HG03521 (cell line): ENCODE measurements at regions not wholly inside any gene's neighbourhood (a gene's known extent, or its start where the extent isn't known, plus 50 kb on each side); places are given as distances from the start of the nearest gene placed in this dataset.

Experiments used
- ATAC-seq: cut with Tn5 transposase; IDR thresholded peaks from one replicate; pipeline ENCODE4 v1.9.1; 2021; ENCODE audit warnings: mild to moderate bottlenecking, moderate library complexity; ENCODE audit not compliant: unreplicated experiment

DNA sequence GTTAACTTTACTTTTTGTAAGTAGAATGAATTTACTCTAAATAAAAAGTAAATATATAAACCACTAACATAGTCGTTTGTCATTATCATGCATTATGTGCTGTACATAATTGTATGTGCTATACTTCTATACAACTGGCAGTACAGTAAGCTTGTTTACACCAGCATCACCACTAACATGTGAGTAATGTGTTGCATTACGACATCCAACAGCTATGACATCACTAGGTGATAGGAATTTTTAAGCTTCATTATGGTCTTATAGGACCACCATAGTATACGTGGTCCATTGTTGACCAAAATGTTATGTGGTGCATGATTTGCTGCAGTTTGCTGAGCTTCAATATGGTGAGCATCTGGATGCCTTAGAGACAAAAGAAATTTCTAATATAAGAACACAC is 819.1 kb upstream of the GRAMD2B start:
- no peak for ATAC-seq

DNA sequence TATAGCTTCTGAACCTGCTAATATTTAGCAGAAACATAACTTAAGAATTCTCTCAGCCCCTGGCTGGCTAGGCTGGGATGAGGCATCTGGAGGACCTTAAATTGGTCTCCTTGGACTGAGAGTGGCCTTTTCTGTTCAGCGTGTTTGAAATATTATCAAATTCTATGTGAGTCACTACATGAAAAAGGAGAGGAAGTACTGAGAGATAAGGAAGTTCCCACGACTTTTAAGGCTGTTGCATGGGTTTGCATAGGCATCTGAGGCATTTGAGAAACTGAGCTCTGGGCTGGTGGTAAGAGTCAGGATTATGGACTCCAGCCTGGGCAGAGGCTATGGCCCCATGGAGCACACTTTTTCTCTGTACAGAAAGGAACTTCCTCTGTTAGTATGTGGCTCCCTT is 816.2 kb upstream of the GRAMD2B start:
- no peak for ATAC-seq

DNA sequence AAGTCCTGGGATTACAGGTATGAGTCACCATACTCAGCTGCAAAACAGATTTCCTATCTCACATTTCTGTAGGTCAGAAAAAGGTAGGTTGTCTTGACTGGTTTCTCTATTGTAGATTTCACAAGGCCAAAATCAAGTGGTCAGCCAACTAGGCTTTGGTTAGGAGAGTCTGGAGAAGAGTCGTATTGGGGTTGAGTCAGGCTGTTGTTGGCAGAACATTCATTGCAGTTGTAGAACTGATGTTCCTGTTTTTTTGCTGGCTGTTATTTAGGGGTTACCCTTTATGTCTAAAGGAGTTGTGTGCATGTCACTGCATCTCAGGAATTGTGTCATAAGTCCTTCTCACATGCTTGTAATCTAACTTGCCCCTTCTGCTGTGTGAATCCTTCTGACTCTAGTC is 814.2 kb upstream of the GRAMD2B start:
- no peak for ATAC-seq

DNA sequence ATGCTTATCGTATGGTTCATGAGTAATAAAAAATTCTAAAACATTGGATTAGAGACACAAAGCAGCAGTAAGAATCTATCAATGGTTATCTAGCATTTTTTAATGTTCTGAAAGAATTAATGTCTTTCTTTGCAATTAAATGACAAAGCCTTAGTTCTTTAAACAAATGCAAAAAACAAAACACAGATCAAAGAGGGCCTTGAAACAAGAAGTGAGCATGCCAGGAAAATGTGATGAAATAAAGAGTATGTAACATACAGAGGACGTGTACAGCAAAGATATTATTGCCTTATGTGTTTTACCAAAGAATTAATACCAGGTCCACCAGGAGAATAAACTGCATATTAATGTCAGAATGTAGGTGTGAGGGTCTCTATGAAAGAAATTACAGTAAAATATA is 812.3 kb upstream of the GRAMD2B start:
- no peak for ATAC-seq

DNA sequence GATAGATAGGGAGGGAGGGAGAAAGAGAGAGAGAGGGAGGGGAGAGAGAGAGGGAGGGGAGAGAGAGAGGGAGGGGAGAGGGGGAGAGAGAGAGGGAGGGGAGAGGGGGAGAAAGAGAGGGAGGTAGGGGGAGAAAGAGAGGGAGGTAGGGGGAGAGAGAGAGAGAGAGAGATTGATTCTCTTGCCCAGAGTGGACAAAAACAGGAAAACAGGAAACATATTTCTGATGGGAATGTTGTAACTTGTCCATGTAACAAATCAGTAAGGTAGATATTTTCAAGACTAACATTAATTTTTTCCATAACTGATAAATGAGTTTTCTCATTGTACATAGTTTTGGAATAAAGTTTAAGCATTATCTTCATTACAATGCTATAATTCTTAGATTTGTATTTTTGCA is 811.7 kb upstream of the GRAMD2B start:
- ATAC-seq: no peak

DNA sequence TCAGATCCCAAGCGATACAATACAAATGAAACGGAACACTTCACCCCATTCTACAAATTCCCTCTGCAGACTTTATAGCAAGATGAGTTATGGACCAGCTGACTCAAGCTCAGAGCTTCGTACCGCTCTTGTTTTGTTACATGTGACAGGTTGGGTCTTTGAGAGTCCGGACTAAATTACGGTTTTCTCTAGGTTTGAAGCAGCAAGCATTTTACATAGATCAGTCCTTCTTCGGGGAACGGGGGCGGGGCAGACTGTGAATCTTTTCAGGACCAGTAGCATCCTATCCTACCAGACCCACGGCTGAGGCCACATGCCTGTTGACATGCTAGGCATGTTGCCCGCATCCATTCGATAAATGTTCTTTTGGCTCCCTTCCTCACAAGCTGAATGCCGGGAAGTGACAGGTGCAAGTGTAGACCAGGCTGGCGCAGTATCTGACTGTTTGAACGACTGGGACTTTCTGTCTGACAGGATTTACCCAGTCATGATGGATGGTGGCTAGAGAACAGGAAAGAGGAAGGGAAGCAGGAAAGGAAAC is 811.0 kb upstream of the GRAMD2B start:
- ATAC-seq: no peak

DNA sequence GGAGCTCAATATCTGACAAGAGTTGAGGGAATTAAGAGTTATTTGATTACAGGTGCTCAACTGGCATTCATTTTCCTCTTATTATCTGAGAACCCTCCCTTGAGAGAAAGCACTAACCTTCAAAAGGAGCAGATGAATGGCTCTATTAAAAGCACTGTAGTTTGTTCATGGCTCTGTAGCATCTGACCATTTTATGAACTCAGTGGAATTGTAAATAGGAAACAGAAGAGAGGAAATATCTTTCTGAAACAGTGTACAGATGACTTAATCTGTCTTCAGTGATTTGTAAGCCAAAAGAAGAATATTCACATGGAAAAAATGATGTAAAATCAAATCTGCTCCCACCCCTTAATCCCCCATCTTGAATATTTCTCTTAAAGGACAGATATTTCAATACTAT is 810.4 kb upstream of the GRAMD2B start:
- ATAC-seq: no peak

DNA sequence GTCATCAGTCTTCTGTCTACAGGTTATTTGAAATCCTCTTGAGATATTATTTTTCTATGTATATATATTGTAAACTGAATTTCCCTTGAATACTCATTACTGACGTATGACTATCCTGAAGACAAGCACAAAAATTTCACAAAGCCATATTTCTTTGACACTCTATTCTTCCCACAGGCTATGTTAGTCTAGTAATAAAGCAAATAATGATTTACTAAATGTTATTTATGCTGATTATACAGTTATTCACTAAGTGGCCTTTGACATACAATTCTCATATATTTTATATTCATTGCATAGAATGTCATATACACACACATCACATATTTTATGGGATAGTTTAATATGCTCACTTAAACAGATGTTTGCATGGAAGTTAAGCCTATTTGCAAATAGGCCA is 793.0 kb upstream of the GRAMD2B start:
- no peak for ATAC-seq

DNA sequence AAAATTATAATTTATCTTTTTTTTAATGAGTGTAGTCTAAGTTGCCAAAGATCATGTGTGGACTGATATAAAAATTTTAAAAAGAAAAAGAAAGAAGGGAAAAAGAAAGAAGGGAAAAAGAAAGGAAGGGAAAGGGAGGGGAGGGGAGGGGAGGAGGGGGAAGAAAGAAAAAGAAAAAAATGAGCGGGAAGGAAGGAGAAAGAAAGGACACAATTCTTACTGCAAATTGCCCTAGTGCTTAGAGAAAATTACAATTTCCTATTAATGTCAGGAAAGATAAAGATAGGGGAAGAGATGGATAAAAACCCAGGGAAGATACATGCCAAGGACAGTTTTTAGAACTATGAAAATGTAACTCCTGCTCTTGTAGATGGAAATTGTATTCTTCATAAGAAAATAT is 789.7 kb upstream of the GRAMD2B start:
- ATAC-seq: no peak

DNA sequence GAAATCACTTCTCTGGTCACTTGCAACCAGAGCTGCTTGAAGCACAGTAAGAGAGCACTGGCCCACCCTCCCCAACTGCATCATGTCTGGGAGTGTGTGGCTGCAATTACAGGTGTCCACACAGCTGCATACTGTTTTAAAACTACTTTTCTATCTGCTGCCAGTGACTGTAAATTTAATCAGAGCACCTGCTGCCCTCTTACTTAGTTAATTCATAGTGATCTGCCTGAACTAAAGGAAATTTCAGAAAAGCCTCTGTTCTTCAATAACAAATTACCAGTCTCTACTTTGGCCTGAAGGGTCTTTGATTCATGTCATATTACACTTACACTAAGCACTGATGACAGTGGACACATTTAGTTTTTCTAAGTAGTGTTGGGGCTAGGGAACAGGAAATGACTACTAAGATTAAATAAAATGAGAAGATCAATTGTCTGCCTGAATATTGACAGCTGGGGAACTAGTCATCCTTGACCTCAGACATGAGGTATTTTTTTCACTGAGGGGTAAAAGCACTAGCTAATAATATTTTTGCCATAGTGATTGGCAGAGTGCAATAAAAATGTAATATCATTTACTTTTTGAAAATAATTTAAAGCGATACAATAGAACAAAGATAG is 788.9 kb upstream of the GRAMD2B start:
- no peak for ATAC-seq

DNA sequence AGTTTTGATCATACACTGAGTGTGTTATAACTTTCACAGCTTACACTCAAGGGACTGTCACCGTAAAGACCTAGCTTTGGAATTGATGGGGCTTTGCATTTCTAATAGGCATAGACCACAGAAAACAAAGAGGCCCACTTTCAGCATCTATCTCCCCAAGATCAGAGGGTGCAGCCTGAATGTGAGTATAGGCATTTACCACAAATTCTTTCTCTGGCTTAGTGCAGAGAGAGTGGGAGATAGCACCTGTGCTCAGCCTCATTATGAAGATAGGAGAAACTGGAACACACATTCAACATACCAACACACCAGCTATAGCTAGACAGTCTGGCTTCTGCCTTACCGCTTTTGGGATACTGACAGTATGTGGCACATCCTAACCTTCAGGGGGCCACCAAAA is 783.4 kb upstream of the GRAMD2B start:
- ATAC-seq: no peak

DNA sequence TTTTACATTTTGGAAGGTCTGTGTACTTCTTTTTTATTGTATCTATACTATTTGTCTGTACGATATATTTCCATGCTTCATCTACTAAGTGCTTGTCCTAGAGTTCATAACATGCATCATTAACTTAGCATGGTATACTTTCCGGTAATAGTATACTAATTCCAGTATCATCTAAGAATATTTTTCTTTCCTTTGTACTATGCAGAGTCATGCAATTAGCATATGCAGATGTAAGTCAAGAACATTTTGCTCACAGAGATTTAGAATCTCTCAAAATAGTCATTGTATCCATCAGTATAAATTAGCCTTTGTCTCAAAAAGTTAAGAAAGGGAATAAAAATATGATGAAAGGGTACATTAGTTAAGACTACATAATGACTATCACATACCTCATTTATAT is 770.4 kb upstream of the GRAMD2B start:
- no peak for ATAC-seq

DNA sequence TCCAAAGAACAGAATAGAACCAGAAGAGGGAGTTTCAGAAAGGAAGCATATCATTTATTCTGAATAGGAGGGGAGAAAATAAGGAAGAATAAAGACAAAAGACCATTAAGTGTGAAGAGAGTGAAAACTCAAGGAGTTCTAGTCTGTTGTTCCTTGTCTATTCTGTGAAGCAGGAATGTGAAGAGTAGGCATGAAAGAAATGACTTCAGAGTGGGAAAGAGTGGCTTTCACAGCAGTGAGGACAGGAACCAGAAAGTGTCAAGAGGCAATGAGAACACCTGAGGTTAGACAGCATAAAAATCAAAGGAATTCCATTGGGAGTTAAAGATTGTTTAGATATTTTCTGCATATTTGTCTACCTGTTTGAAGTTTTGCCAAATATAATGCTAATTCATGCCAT is 768.8 kb upstream of the GRAMD2B start:
- no peak for ATAC-seq

DNA sequence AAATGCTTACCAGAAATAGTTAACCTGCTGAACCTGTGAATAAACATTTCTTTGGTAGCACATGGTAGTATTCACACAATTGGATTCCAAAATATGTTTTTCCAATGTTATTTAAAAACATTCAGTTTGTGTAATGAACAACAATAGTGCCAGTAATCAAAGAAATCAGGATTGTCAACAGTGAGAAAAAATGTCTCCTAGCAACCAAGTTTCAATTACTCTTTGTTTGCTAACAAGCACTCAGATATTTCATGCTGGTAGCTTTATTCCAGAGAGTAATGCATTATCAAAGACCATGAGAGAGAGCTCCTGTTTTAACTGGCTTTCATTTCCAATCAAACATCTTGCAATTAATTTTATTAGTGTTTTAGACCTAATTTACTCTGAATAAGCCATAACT is 768.1 kb upstream of the GRAMD2B start:
- ATAC-seq: no peak

DNA sequence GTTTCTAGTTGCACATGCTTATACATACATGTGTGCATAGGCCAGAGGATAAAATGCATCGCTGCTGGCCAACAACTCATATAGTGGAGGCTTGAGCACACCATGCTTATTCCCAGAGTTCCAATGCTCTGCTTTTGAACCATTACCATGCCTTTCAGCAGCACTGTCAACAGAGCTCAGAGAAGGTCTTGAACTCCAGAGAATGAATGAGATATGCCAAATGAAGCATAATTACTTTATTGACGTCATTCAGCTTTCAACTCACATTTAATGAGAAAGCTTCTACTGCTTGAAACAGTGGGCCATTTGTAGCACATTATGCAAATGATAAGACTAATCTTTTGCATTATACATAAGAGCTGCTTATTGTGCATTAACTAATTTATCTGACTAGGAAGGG is 765.3 kb upstream of the GRAMD2B start:
- ATAC-seq: no peak

DNA sequence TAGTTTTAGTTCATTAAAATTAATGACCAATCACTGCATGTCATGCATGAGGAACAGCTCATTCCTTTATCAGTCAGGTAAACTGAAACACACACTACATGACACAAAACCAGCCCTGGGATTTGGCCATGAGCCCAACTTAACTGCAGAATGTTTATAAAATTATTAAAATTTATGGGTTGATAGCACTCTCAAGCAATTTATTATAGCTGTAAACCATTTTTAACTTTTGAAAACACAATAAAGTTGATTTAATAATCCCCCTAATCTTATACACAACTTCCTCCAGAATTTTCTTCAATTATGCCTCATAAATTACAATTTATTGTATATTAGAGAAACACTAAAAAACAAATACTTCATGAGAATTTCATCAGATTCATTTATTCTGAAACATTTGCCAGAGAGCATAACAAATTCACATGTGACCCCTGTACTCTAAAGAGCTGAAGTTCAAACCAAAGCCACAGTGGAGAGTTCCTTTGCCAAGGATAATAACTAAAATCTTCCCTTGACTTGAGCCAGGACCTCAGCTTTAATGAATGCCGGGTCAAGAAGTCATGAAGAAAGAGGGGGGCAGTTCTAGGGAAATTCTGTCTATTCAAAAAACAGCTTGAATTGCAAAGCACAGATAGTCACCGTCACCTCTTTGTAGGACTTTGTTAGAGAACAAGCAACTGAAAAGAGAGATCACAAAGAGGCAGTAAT is 763.7 kb upstream of the GRAMD2B start:
- no peak for ATAC-seq

DNA sequence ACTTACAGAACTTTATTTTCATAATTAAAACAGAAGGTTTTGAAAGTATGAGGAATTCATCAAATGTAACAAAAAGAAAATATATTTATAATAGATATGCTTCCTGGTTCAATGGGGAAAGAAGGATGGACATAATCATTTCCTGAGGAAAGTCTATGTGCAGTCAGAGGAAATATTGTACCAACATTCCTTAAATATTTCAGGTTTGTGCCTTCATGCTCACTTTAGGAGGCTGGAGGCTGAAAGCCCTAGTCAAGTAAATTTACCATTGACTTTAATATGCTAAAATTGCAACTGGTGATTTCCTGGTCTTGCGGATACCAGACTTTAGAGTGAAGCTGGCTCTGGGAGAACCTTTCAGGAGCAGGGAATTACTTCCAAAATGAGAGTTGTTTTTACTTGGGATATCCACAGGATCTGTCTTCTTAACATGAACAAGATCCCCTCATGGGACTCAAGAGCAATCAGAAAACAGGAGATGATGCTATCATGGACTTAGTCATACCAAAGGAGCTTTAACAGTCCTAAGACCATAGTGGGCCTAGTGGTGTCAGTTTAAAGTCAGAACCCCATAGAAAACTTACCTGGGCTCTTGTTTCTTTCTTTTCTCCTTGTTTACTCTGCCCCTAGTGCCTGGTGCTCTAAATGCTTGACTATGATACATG is 762.8 kb upstream of the GRAMD2B start:
- no peak for ATAC-seq

DNA sequence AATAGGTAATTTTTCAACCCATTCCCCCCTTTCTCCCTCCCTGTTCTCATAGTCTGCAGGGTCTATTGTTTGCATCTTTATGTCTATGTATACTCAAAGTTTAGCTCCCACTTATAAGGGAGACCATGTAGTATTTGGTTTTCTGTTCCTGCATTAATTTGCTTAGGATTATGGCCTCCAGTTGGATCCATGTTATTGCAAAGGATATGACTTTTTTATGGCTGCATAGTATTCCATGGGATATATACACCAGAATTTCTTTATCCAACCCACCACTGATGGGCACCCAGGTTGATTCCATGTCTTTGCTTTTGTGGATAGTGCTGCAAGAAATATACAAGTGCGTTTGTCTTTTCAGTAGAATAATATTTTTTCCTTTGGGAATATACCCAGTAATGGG is 761.6 kb upstream of the GRAMD2B start:
- ATAC-seq: no peak

DNA sequence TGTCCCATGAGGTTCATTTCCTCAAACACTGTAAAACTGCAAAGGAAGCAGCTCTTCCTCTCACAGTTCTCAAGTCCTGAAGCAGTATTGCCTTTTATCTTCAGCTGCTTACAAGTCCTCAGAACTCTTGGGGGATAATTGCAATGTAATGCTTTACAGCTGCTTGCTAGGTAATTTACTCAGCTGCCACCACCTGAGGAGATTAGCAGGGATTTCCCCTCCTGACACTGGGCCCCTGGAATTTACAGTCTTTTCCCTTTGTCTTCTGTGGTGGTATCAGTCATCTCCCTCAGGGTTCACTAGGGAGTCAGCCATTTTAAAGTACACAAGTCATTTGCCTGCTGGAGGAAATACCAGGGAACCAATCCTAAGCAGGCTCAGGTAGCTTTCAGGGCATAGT is 754.3 kb upstream of the GRAMD2B start:
- no peak for ATAC-seq

DNA sequence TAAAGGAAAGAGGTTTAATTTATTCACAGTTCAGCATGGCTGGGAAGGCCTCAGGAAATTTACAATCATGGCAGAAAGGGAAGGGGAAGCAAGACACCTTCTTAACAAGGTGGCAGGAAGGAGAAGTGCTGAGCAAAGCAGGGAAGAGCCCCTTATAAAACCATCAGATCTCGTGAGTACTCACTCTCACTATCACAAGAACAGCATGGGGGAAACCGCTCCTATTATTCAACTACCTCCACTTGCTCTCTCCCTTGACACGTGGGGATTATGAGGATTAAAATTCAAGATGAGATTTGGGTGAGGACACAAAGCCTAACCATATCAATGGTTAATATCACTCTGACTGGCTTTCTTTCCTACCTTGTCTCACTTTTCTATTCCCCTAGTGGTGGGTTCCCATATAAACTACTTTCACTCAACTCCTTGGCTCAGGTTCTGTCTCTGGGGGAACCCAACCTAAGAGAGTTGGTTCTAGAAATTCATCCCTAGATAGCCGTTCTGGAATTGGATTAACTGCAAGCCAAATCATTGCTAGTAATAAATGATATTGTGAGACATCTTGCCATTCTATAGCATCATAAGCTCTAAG is 749.8 kb upstream of the GRAMD2B start:
- no peak for ATAC-seq

DNA sequence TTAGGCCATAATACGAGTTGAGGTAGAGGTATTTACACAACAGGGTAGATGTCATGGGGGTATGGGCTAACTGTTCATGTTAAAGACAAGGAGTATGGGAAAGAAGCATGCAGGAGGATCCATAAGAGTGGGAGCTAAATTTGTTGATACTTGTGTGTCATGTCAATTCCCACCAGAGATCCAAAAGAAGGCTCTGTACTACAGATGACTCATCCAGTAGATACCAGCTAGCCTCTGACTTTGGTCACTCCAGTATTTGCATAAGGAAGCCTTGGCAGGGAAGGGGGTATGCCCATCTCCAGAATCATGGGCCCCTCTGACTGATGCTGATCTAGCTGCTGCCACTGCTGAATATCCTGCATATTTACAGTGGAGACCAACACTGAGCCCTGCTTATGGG is 743.7 kb upstream of the GRAMD2B start:
- ATAC-seq: no peak

DNA sequence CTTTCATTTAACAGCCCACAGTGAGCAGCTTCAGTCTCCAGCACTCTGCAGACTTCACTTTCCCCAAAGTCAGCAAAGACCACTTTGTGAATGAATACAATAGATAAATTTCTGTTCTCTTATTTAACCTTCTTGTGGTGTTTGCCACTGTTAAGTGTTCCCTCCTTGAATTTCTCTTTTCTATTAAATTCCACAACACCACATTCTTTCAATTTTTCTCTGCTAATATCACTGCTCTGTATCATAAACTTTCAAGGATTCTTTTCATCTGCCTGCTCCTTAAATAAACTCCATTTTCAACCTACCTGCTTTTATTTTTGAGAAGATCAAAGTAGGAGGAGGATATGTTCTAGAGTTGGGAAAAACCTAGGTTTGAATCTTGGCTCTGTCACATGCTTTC is 739.5 kb upstream of the GRAMD2B start:
- ATAC-seq: no peak
